OCI-LY3 (cell line): ENCODE measurements at regions not wholly inside any gene's neighbourhood (a gene's known extent, or its start where the extent isn't known, plus 50 kb on each side); places are given as distances from the start of the nearest gene placed in this dataset.
"Not testable (repeated sequence)": the region's sequence is repeated elsewhere in the genome, so short reads cannot be mapped to it uniquely, and the experiment has no call there.

ENCODE experiments used
- H2AFZ ChIP-seq: fragments of 200-600, 300-600 bp; shearing (Covaris generic); 2 replicates; pipeline ENCODE4 v1.6.0; 2014; ENCODE audit warnings: antibody characterized with exemption, low read depth, low read length
- H3K27ac ChIP-seq: fragments of 200-600, 300-600 bp; sonication (generic); 2 replicates; pipeline ENCODE4 v1.5.1; 2014; ENCODE audit warnings: mild to moderate bottlenecking, low read length, moderate library complexity, mixed read lengths
- H3K27me3 ChIP-seq: fragments of 200-600, 300-600 bp; sonication (generic); 2 replicates; pipeline ENCODE4 v1.6.1; 2014; ENCODE audit warnings: low read depth, low read length, mixed read lengths
- H3K36me3 ChIP-seq: fragments of 200-600, 300-600 bp; sonication (generic); replicated peaks from 2 replicates; pipeline ENCODE3; 2014; ENCODE audit warnings: low read depth, low read length, mixed read lengths
- H3K4me1 ChIP-seq: fragments of 300-600, 200-600 bp; sonication (generic); 2 replicates; pipeline ENCODE4 v1.6.1; 2014; ENCODE audit warnings: low read length, mixed read lengths
- H3K4me2 ChIP-seq: fragments of 200-600, 300-600 bp; sonication (generic); 2 replicates; pipeline ENCODE4 v1.6.1; 2014; ENCODE audit warnings: low read length, mixed read lengths
- H3K4me3 ChIP-seq: fragments of 300-600, 200-600 bp; sonication (generic); 2 replicates; pipeline ENCODE4 v1.5.1; 2014; ENCODE audit warnings: antibody characterized with exemption, mild to moderate bottlenecking, low read length, moderate library complexity
- H3K79me2 ChIP-seq: fragments of 300-600, 200-600 bp; shearing (Covaris generic); 2 replicates; pipeline ENCODE4 v1.6.1; 2014; ENCODE audit warnings: mild to moderate bottlenecking, low read length, mixed read lengths
- H3K9ac ChIP-seq: fragments of 300-600, 200-600 bp; shearing (Covaris generic); 2 replicates; pipeline ENCODE4 v1.6.0; 2014; ENCODE audit warnings: mild to moderate bottlenecking, low read length, moderate library complexity
- H3K9me3 ChIP-seq: fragments of 200-600, 300-600 bp; shearing (Covaris generic); 2 replicates; pipeline ENCODE4 v1.6.1; 2014; ENCODE audit warnings: low read length, mixed read lengths; ENCODE audit not compliant: insufficient read depth
- H4K20me1 ChIP-seq: fragments of 200-600, 300-600 bp; sonication (generic); 2 replicates; pipeline ENCODE4 v1.6.1; 2016; ENCODE audit warnings: low read length, mixed read lengths; ENCODE audit not compliant: insufficient read depth
- EZH2phosphoT487 ChIP-seq: fragments of 200-600 bp; shearing (Covaris generic); IDR thresholded peaks from 2 replicates; pipeline ENCODE4 v1.6.1; 2018; ENCODE audit warnings: antibody characterized with exemption, mixed run types, low read depth
- TF ChIP-seq, protein P1 (sequence below): fragments of 200-600, 300-600 bp; sonication (generic); IDR thresholded peaks from 2 replicates; pipeline ENCODE4 v1.5.1; 2014; ENCODE audit warnings: antibody characterized with exemption, low read length, low read depth

DNA sequence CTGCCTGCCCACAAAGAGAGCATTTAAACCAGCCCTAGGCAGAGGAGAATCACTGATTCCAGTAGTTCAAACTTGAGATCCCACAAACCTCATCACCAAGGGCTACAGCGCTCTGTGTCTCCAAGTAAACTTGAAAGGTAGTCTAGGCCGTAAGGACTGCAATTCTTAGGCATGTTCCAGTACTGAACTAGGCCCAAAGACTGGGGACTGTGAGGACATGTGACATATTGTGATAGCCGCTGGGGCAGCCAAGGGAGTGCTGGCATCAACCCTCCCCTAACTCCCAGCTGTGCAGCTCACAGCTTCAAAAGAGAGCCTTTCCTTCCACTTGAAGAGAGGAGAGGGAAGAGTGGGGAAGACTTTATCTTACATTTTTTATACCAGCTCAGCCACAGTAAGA, 291.0 kb upstream of the PRR16 start:
- Histone ChIP-seq H3K79me2 (no peaks in the 10 kb centered on the region), H3K4me3 (no peak overlapping the region), H3K27ac (no peak overlapping the region), H4K20me1 (no peaks in the 10 kb centered on the region), H3K9me3 (no peaks in the 10 kb centered on the region), H3K36me3 (no peaks in the 10 kb centered on the region), H3K4me1 (no peaks in the 10 kb centered on the region), H3K9ac (no peak overlapping the region), H3K27me3 (no peaks in the 10 kb centered on the region), H2AFZ (no peak overlapping the region), H3K4me2 (no peak overlapping the region)
- TF ChIP-seq, protein P1, sequence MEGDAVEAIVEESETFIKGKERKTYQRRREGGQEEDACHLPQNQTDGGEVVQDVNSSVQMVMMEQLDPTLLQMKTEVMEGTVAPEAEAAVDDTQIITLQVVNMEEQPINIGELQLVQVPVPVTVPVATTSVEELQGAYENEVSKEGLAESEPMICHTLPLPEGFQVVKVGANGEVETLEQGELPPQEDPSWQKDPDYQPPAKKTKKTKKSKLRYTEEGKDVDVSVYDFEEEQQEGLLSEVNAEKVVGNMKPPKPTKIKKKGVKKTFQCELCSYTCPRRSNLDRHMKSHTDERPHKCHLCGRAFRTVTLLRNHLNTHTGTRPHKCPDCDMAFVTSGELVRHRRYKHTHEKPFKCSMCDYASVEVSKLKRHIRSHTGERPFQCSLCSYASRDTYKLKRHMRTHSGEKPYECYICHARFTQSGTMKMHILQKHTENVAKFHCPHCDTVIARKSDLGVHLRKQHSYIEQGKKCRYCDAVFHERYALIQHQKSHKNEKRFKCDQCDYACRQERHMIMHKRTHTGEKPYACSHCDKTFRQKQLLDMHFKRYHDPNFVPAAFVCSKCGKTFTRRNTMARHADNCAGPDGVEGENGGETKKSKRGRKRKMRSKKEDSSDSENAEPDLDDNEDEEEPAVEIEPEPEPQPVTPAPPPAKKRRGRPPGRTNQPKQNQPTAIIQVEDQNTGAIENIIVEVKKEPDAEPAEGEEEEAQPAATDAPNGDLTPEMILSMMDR: no peak
- no peak for TF ChIP-seq EZH2phosphoT487

GRCh38 chr5:120174089-120174488, 290.0 kb upstream of the PRR16 start:
- Histone ChIP-seq H3K79me2 (no peaks in the 10 kb centered on the region), H3K4me1 (no peaks in the 10 kb centered on the region), H3K9ac (no peak overlapping the region), H2AFZ (no peak overlapping the region), H3K36me3 (no peaks in the 10 kb centered on the region), H3K27ac (no peak overlapping the region), H3K4me2 (no peak overlapping the region), H3K27me3 (no peaks in the 10 kb centered on the region), H3K4me3 (no peak overlapping the region), H4K20me1 (no peaks in the 10 kb centered on the region), H3K9me3 (no peaks in the 10 kb centered on the region)
- TF ChIP-seq, protein P1: no peak
- TF ChIP-seq EZH2phosphoT487: no peak

GRCh38 chr5:120181238-120181637, 282.9 kb upstream of the PRR16 start:
- not testable (repeated sequence) for H3K4me1 ChIP-seq, H2AFZ ChIP-seq, H3K27ac ChIP-seq, H3K9me3 ChIP-seq, H3K27me3 ChIP-seq, H3K79me2 ChIP-seq, H3K4me2 ChIP-seq, H3K9ac ChIP-seq, H4K20me1 ChIP-seq, H3K36me3 ChIP-seq, H3K4me3 ChIP-seq

DNA sequence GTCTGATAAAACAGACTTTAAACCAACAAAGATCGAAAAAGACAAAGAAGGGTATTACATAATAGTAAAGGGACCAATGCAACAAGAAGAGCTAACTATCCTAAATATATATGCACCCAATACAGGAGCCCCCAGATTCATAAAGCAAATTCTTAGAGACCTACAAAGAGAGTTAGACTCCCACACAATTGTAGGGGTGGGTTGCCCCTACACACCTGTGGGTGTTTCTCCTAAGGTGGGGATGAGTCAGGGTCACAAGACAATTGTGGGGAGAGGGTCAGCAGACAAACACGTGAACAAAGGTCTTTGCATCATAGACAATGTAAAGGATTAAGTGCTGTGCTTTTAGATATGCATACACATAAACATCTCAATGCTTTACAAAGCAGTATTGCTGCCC, 269.4 kb upstream of the PRR16 start:
- not testable (repeated sequence) for H3K4me3 ChIP-seq, H3K9me3 ChIP-seq, H3K27me3 ChIP-seq, H3K79me2 ChIP-seq, H3K4me2 ChIP-seq, H2AFZ ChIP-seq, H3K9ac ChIP-seq, H3K36me3 ChIP-seq, H3K27ac ChIP-seq, H3K4me1 ChIP-seq, H4K20me1 ChIP-seq

- TF ChIP-seq EZH2phosphoT487: no peak
- TF ChIP-seq, protein P1: no peak
- Histone ChIP-seq H3K4me2 (no peak overlapping the region), H3K9ac (no peak overlapping the region), H3K4me3 (no peak overlapping the region), H2AFZ (no peak overlapping the region), H3K4me1 (peaks cover 3% of the 10 kb centered on the region; the same call in 1 of the 2 replicates), H3K27ac (no peak overlapping the region), H3K79me2 (no peaks in the 10 kb centered on the region), H3K27me3 (no peaks in the 10 kb centered on the region), H4K20me1 (no peaks in the 10 kb centered on the region), H3K9me3 (no peaks in the 10 kb centered on the region), H3K36me3 (no peaks in the 10 kb centered on the region)
Observed at GRCh38 chr5:120199559-120199958, 264.5 kb upstream of the PRR16 start.
